ENCODE measurements at regions not wholly inside any gene's neighbourhood (a gene's known extent, or its start where the extent isn't known, plus 50 kb on each side); places are given as distances from the start of the nearest gene placed in this dataset.

- H3K27me3 ChIP-seq (ENCODE audit: control insufficient read depth in 3 of 3, insufficient read depth in 3 of 3, low read depth in 1 of 3, low read length in 3 of 3), result no peaks in the 10 kb centered on the region
- no peaks in the 10 kb centered on the region for H3K36me3 ChIP-seq (replicated peaks in 1 of 2; ENCODE audit: control insufficient read depth in 2 of 2, insufficient read depth in 2 of 2, low read length in 2 of 2)
- no peak overlapping the region for H3K4me3 ChIP-seq (ENCODE audit: low read length in 2 of 2)
- H2BK15ac ChIP-seq (ENCODE audit: low read length), result no peak overlapping the region
- H2AFZ ChIP-seq (ENCODE audit: low read length), result no peak overlapping the region
- H3K14ac ChIP-seq (ENCODE audit: low read length), result peak overlapping the region; percentile 56
- H4K91ac ChIP-seq (ENCODE audit: low read depth, low read length, poor library complexity), result peak overlapping the region; percentile 49
- H3K18ac ChIP-seq (ENCODE audit: low read length), result no peak overlapping the region
- H2BK5ac ChIP-seq (ENCODE audit: low read length), result no peak overlapping the region
- no peak overlapping the region for H3K4ac ChIP-seq (ENCODE audit: low read length)
- no peak overlapping the region for H2AK5ac ChIP-seq (ENCODE audit: low read depth, low read length)
- H3K9me3 ChIP-seq (replicated peaks in 1 of 2; ENCODE audit: control insufficient read depth in 2 of 2, insufficient read depth in 1 of 2, low read depth in 1 of 2, low read length in 2 of 2), result peaks cover 0 to 3% of the 10 kb centered on the region in 2 donors
- peak overlapping the region; percentile 51 for H2BK12ac ChIP-seq (ENCODE audit: low read length)
- no peak overlapping the region for H2BK120ac ChIP-seq (ENCODE audit: low read depth, low read length)
- no peak overlapping the region for H3K23ac ChIP-seq (ENCODE audit: low read depth, low read length, poor library complexity)
- no peaks in the 10 kb centered on the region for H3K4me1 ChIP-seq (ENCODE audit: control insufficient read depth in 2 of 2, insufficient read depth in 1 of 2, low read depth in 1 of 2, low read length in 2 of 2)
- no peak overlapping the region for H3K4me2 ChIP-seq (ENCODE audit: insufficient read depth, low read length, poor library complexity, severe bottlenecking)
- no CpG with 5 or more reads among the region's 2 CpGs for WGBS, 2 donors (ENCODE audit: extremely low coverage in 2 of 2, insufficient read length in 2 of 2, insufficient replicate concordance in 1 of 2)
- no peak overlapping the region for H3K27ac ChIP-seq (replicated peaks; ENCODE audit: low read length)
- H4K8ac ChIP-seq (ENCODE audit: low read depth, low read length), result no peak overlapping the region
- no peak overlapping the region for H3K9ac ChIP-seq (ENCODE audit: low read depth, low read length, poor library complexity)
- H3K79me1 ChIP-seq (ENCODE audit: low read depth, low read length), result no peaks in the 10 kb centered on the region
- DNase-seq (ENCODE audit: low spot score), result no peak
These were observed 208.2 kb downstream of the MN1 start for GRCh38 chr22:27593378-27593777.

DNA sequence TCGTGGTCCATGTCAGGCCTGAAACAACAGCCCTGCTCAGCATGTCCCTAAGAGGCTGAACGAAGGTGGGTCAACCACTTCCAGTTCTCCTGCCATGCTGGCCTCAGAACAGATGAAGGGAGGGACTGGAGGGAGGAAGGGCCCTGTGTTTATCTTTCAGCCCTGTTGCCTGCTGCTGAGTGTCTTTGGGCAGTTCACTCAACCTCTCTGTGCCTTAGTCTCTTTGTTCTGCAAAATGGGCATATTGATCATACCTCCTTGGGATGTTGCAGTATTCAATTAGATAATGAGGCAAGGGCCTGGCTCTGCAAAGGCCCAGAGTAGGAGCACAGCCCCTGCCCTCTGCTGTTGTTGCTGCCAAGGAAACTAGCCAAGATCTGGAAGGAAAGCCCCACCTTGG, 207.5 kb downstream of the MN1 start:
- WGBS, 2 donors (ENCODE audit: extremely low coverage in 2 of 2, insufficient read length in 2 of 2, insufficient replicate concordance in 1 of 2), result no CpG with 5 or more reads among the region's 2 CpGs

DNA sequence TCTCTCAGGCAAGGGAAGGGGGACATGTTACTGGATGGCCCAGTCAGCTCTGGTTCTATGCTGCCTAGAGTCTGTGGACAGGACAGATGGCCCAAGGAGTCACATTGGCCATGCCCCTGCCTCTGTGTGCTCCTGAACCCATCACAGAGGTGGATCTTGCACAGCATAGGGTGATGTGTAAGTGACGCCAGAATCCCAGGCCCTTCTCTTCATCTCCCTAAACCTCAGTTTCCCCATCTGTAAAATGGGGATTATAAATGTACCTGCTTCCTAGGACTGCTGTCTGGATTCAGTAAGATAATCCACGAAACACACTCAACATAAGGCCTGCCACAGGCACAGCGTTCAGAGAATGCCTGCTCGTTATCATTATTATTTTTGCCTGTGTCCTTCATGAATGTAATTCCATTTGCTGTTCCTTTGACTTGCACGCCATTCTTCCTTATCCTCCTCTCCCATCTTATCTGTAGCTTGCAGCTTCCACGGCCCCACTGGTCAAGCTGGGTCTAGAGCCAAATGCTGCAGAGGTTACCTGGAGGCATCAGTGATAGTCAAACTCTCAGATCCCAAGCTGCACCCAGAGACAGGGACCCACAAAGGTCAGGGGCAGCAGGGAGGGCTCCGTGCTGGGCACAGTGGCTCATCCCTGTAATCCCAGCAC, 207.0 kb downstream of the MN1 start:
- Histone ChIP-seq H3K23ac (ENCODE audit: low read depth, low read length, poor library complexity) (no peak overlapping the region), H3K36me3 (replicated peaks in 1 of 2; ENCODE audit: control insufficient read depth in 2 of 2, insufficient read depth in 2 of 2, low read length in 2 of 2) (no peaks in the 10 kb centered on the region), H3K9ac (ENCODE audit: low read depth, low read length, poor library complexity) (no peak overlapping the region), H4K8ac (ENCODE audit: low read depth, low read length) (no peak overlapping the region), H3K4ac (ENCODE audit: low read length) (no peak overlapping the region), H2BK12ac (ENCODE audit: low read length) (no peak overlapping the region), H3K14ac (ENCODE audit: low read length) (no peak overlapping the region), H2BK120ac (ENCODE audit: low read depth, low read length) (no peak overlapping the region), H2BK15ac (ENCODE audit: low read length) (no peak overlapping the region), H3K27me3 (ENCODE audit: control insufficient read depth in 3 of 3, insufficient read depth in 3 of 3, low read depth in 1 of 3, low read length in 3 of 3) (no peaks in the 10 kb centered on the region), H2AK5ac (ENCODE audit: low read depth, low read length) (no peak overlapping the region), H3K4me2 (ENCODE audit: insufficient read depth, low read length, poor library complexity, severe bottlenecking) (no peak overlapping the region), H2BK5ac (ENCODE audit: low read length) (no peak overlapping the region), H3K18ac (ENCODE audit: low read length) (peak overlapping the region; percentile 24), H3K9me3 (replicated peaks in 1 of 2; ENCODE audit: control insufficient read depth in 2 of 2, insufficient read depth in 1 of 2, low read depth in 1 of 2, low read length in 2 of 2) (peaks cover 0 to 7% of the 10 kb centered on the region in 2 donors), H3K27ac (replicated peaks; ENCODE audit: low read length) (no peak overlapping the region), H3K4me1 (ENCODE audit: control insufficient read depth in 2 of 2, insufficient read depth in 1 of 2, low read depth in 1 of 2, low read length in 2 of 2) (no peaks in the 10 kb centered on the region), H3K4me3 (ENCODE audit: low read length in 2 of 2) (no peak overlapping the region), H2AFZ (ENCODE audit: low read length) (no peak overlapping the region), H3K79me1 (ENCODE audit: low read depth, low read length) (no peaks in the 10 kb centered on the region), H4K91ac (ENCODE audit: low read depth, low read length, poor library complexity) (no peak overlapping the region)
- DNase-seq (ENCODE audit: low spot score), result no peak
- WGBS, 2 donors (ENCODE audit: extremely low coverage in 2 of 2, insufficient read length in 2 of 2, insufficient replicate concordance in 1 of 2), result no CpG with 5 or more reads among the region's 7 CpGs

More for the DNA sequence above, 207.5 kb downstream of the MN1 start:
- Histone ChIP-seq H3K27ac (replicated peaks; ENCODE audit: low read length) (no peak overlapping the region), H3K23ac (ENCODE audit: low read depth, low read length, poor library complexity) (no peak overlapping the region), H3K9ac (ENCODE audit: low read depth, low read length, poor library complexity) (no peak overlapping the region), H3K18ac (ENCODE audit: low read length) (peak overlapping the region; percentile 73), H3K9me3 (replicated peaks in 1 of 2; ENCODE audit: control insufficient read depth in 2 of 2, insufficient read depth in 1 of 2, low read depth in 1 of 2, low read length in 2 of 2) (peaks cover 0 to 7% of the 10 kb centered on the region in 2 donors), H3K36me3 (replicated peaks in 1 of 2; ENCODE audit: control insufficient read depth in 2 of 2, insufficient read depth in 2 of 2, low read length in 2 of 2) (no peaks in the 10 kb centered on the region), H2AK5ac (ENCODE audit: low read depth, low read length) (no peak overlapping the region), H4K8ac (ENCODE audit: low read depth, low read length) (no peak overlapping the region), H2BK120ac (ENCODE audit: low read depth, low read length) (no peak overlapping the region), H3K4me3 (ENCODE audit: low read length in 2 of 2) (no peak overlapping the region), H2BK5ac (ENCODE audit: low read length) (no peak overlapping the region), H3K4me2 (ENCODE audit: insufficient read depth, low read length, poor library complexity, severe bottlenecking) (no peak overlapping the region), H4K91ac (ENCODE audit: low read depth, low read length, poor library complexity) (no peak overlapping the region), H2BK15ac (ENCODE audit: low read length) (no peak overlapping the region), H2BK12ac (ENCODE audit: low read length) (no peak overlapping the region), H3K14ac (ENCODE audit: low read length) (no peak overlapping the region), H3K4ac (ENCODE audit: low read length) (no peak overlapping the region), H3K79me1 (ENCODE audit: low read depth, low read length) (no peaks in the 10 kb centered on the region), H3K4me1 (ENCODE audit: control insufficient read depth in 2 of 2, insufficient read depth in 1 of 2, low read depth in 1 of 2, low read length in 2 of 2) (no peaks in the 10 kb centered on the region), H2AFZ (ENCODE audit: low read length) (no peak overlapping the region), H3K27me3 (ENCODE audit: control insufficient read depth in 3 of 3, insufficient read depth in 3 of 3, low read depth in 1 of 3, low read length in 3 of 3) (no peaks in the 10 kb centered on the region)
- no peak for DNase-seq (ENCODE audit: low spot score)

- H3K14ac ChIP-seq (ENCODE audit: low read length), result no peak overlapping the region
- H3K36me3 ChIP-seq (replicated peaks in 1 of 2; ENCODE audit: control insufficient read depth in 2 of 2, insufficient read depth in 2 of 2, low read length in 2 of 2), result no peaks in the 10 kb centered on the region
- H3K27ac ChIP-seq (replicated peaks; ENCODE audit: low read length), result no peak overlapping the region
- H3K18ac ChIP-seq (ENCODE audit: low read length), result no peak overlapping the region
- peak overlapping the region; percentile 53 for H2AFZ ChIP-seq (ENCODE audit: low read length)
- H4K91ac ChIP-seq (ENCODE audit: low read depth, low read length, poor library complexity), result no peak overlapping the region
- no peak overlapping the region for H3K23ac ChIP-seq (ENCODE audit: low read depth, low read length, poor library complexity)
- H3K4me2 ChIP-seq (ENCODE audit: insufficient read depth, low read length, poor library complexity, severe bottlenecking), result no peak overlapping the region
- no peak overlapping the region for H2BK15ac ChIP-seq (ENCODE audit: low read length)
- no peak overlapping the region for H3K9ac ChIP-seq (ENCODE audit: low read depth, low read length, poor library complexity)
- no peak overlapping the region for H3K4me3 ChIP-seq (ENCODE audit: low read length in 2 of 2)
- H2BK120ac ChIP-seq (ENCODE audit: low read depth, low read length), result no peak overlapping the region
- H2BK12ac ChIP-seq (ENCODE audit: low read length), result no peak overlapping the region
- DNase-seq (ENCODE audit: low spot score), result no peak
- H3K27me3 ChIP-seq (ENCODE audit: control insufficient read depth in 3 of 3, insufficient read depth in 3 of 3, low read depth in 1 of 3, low read length in 3 of 3), result no peaks in the 10 kb centered on the region
- no peak overlapping the region for H2BK5ac ChIP-seq (ENCODE audit: low read length)
- no peaks in the 10 kb centered on the region for H3K4me1 ChIP-seq (ENCODE audit: control insufficient read depth in 2 of 2, insufficient read depth in 1 of 2, low read depth in 1 of 2, low read length in 2 of 2)
- no peaks in the 10 kb centered on the region for H3K79me1 ChIP-seq (ENCODE audit: low read depth, low read length)
- no peak overlapping the region for H3K4ac ChIP-seq (ENCODE audit: low read length)
- WGBS, 2 donors (ENCODE audit: extremely low coverage in 2 of 2, insufficient read length in 2 of 2, insufficient replicate concordance in 1 of 2), result no CpG with 5 or more reads among the region's 8 CpGs
- peaks cover 0 to 7% of the 10 kb centered on the region in 2 donors for H3K9me3 ChIP-seq (replicated peaks in 1 of 2; ENCODE audit: control insufficient read depth in 2 of 2, insufficient read depth in 1 of 2, low read depth in 1 of 2, low read length in 2 of 2)
- no peak overlapping the region for H4K8ac ChIP-seq (ENCODE audit: low read depth, low read length)
- H2AK5ac ChIP-seq (ENCODE audit: low read depth, low read length), result no peak overlapping the region
These were observed 205.3 kb downstream of the MN1 start for GRCh38 chr22:27596133-27596870.

All from neuronal stem cell (in vitro differentiated cells).